ENCODE measurements at regions not wholly inside any gene's neighbourhood (a gene's known extent, or its start where the extent isn't known, plus 50 kb on each side); places are given as distances from the start of the nearest gene placed in this dataset.

GRCh38 chr16:31695667-31696066 is 168.0 kb downstream of the AHSP start:
- peaks cover 1% of the 10 kb centered on the region; the same call in 1 of the 2 replicates for H3K79me2 ChIP-seq (ENCODE audit: insufficient read depth, low read depth, low read length)
- H3K4me2 ChIP-seq (ENCODE audit: low read length), result no peak overlapping the region; the same call in 1 of the 2 replicates
- DNase-seq (ENCODE audit: low spot score), result peak; percentile 78
- H3K4me3 ChIP-seq (ENCODE audit: low read depth, low read length, poor library complexity, severe bottlenecking), result no peak overlapping the region
- H3K27ac ChIP-seq (ENCODE audit: low read depth, low read length, poor library complexity, severe bottlenecking), result no peak overlapping the region
- BruUV-seq (replicated peaks), result no TSS peak
- H3K9me3 ChIP-seq (ENCODE audit: low read length), result no peaks in the 10 kb centered on the region
- POLR2A ChIA-PET, result interaction anchor here (1.0 kb wide), 1 partner anchor 17 kb away, joined by 3 read pairs; a partner anchor contains a TSS
- no peaks in the 10 kb centered on the region for H4K20me1 ChIP-seq (ENCODE audit: insufficient read depth, low read length)
- peaks cover 13% of the 10 kb centered on the region for H3K4me1 ChIP-seq (ENCODE audit: insufficient read depth, low read length, poor library complexity, severe bottlenecking)
- TF ChIP-seq EZH2phosphoT487 (IDR thresholded peaks at IDR 0.05; ENCODE audit: borderline replicate concordance, low read depth, low read length) (no peak), CTCF (conservative IDR thresholded peaks at IDR 0.05; ENCODE audit: low read length) (no peak)
- intact Hi-C loops (cut with micrococcal nuclease; ENCODE audit: unreplicated experiment), result loop anchor here (5.0 kb wide), 2 partner anchors 188 to 238 kb away; partner anchors contain the start of genes ARMC5 and RUSF1
- CTCF ChIA-PET (ENCODE audit: unreplicated experiment), result interaction anchor here (1.0 kb wide), 1 partner anchor 17 kb away, joined by 3 read pairs; a partner anchor contains a TSS
- H3K9me2 ChIP-seq (ENCODE audit: insufficient read depth, low read length), result no peaks in the 10 kb centered on the region
- peak overlapping the region; percentile 37; the same call in 1 of the 2 replicates for H2AFZ ChIP-seq (ENCODE audit: low read length)
- H3K36me3 ChIP-seq (ENCODE audit: insufficient read depth, low read length), result no peaks in the 10 kb centered on the region

GRCh38 chr16:31696968-31697743 is 169.5 kb downstream of the AHSP start:
- H2AFZ ChIP-seq (ENCODE audit: low read length), result no peak overlapping the region
- H3K4me3 ChIP-seq (ENCODE audit: low read depth, low read length, poor library complexity, severe bottlenecking), result no peak overlapping the region
- peaks cover 9% of the 10 kb centered on the region; the same call in 1 of the 2 replicates for H4K20me1 ChIP-seq (ENCODE audit: insufficient read depth, low read length)
- CTCF ChIA-PET (ENCODE audit: unreplicated experiment), result interaction anchor here (0.6 kb wide), 1 partner anchor 431 kb away, joined by 3 read pairs; no protein-coding TSS in a partner anchor
- no peaks in the 10 kb centered on the region for H3K9me3 ChIP-seq (ENCODE audit: low read length)
- peaks cover 23% of the 10 kb centered on the region for H3K4me1 ChIP-seq (ENCODE audit: insufficient read depth, low read length, poor library complexity, severe bottlenecking)
- DNase-seq (ENCODE audit: low spot score), result peak; percentile 27
- peak; percentile 78 for TF ChIP-seq CTCF (conservative IDR thresholded peaks at IDR 0.05; ENCODE audit: low read length)
- TF ChIP-seq EZH2phosphoT487 (IDR thresholded peaks at IDR 0.05; ENCODE audit: borderline replicate concordance, low read depth, low read length), result no peak
- POLR2A ChIA-PET, result no interaction called here
- H3K27ac ChIP-seq (ENCODE audit: low read depth, low read length, poor library complexity, severe bottlenecking), result no peak overlapping the region
- no peak overlapping the region for H3K4me2 ChIP-seq (ENCODE audit: low read length)
- peaks cover 16% of the 10 kb centered on the region; the same call in 1 of the 2 replicates for H3K79me2 ChIP-seq (ENCODE audit: insufficient read depth, low read depth, low read length)
- H3K9me2 ChIP-seq (ENCODE audit: insufficient read depth, low read length), result no peaks in the 10 kb centered on the region
- intact Hi-C loops (cut with micrococcal nuclease; ENCODE audit: unreplicated experiment), result loop anchor here (5.0 kb wide), 2 partner anchors 190 to 240 kb away; partner anchors contain the start of genes ARMC5 and RUSF1
- BruUV-seq (replicated peaks), result no TSS peak
- no peaks in the 10 kb centered on the region for H3K36me3 ChIP-seq (ENCODE audit: insufficient read depth, low read length)
